Subcutaneous adipose tissue (tissue), 1 donor: ENCODE measurements at regions not wholly inside any gene's neighbourhood (a gene's known extent, or its start where the extent isn't known, plus 50 kb on each side); places are given as distances from the start of the nearest gene placed in this dataset.

Source experiments
- CTCF ChIP-seq: fragments of 450-650 bp; IDR thresholded peaks from one replicate; pipeline ENCODE4 v1.5.1; 2016; ENCODE audit warnings: low read depth, mild to moderate bottlenecking, control low read depth, antibody characterized with exemption, moderate library complexity

- TF ChIP-seq CTCF: no peak
Measured at GRCh38 chr3:64290864-64291263, 65.6 kb upstream of the PRICKLE2 start.

- TF ChIP-seq CTCF: peak; percentile 33
Measured at GRCh38 chr3:64290161-64290560, 64.9 kb upstream of the PRICKLE2 start.

GRCh38 chr3:64289622-64290021 is 64.4 kb upstream of the PRICKLE2 start:
- no peak for TF ChIP-seq CTCF

- TF ChIP-seq CTCF: no peak
Measured at GRCh38 chr3:64278625-64279024, 53.4 kb upstream of the PRICKLE2 start.

GRCh38 chr3:64276131-64276530 is 50.9 kb upstream of the PRICKLE2 start:
- TF ChIP-seq CTCF: no peak
